Activated naive CD4-positive, alpha-beta T cell (primary cell): ENCODE measurements at regions not wholly inside any gene's neighbourhood (a gene's known extent, or its start where the extent isn't known, plus 50 kb on each side); places are given as distances from the start of the nearest gene placed in this dataset.
"Not testable (repeated sequence)": the region's sequence is repeated elsewhere in the genome, so short reads cannot be mapped to it uniquely, and the experiment has no call there.

Source experiments
- DNase-seq, 4 experiments: peaks; one replicate each; lab custom pipeline; 2025; lab: John Stamatoyannopoulos, UW

DNA sequence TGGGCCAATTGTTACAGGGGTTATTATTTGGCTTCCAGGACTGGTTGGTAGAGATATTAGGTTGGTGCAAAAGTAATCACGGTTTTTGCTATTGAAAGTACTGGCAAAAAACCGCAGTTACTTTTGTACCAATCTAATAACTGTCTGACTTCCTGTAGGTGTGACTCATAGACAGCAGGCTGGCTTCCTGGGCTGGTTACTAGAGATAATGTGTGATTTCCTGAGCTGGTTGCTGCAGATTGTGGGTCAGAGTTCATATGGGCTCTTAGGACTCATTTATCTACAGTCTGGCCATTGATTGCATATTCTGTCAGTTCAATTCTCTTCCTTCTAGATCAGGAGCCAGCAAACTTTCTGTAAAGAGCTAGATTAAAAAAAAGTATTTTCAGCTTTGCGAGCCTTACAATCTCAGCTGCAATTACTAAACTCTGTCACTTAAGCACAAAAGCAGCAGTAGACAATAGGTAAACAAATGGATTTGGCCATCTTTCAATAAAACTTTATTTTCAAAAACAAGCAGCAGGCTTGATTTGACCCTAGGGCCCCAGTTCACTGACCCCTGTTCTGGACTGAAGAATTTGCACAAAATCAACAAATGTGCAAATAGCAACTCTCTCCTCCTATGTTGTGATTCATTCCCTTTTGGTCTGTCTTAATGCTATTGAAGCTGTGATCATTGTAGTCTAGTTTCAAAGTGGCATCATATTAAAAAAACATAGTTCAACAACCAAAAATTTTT is 50.8 kb upstream of the BOD1L1 start:
- no peak for DNase-seq

DNA sequence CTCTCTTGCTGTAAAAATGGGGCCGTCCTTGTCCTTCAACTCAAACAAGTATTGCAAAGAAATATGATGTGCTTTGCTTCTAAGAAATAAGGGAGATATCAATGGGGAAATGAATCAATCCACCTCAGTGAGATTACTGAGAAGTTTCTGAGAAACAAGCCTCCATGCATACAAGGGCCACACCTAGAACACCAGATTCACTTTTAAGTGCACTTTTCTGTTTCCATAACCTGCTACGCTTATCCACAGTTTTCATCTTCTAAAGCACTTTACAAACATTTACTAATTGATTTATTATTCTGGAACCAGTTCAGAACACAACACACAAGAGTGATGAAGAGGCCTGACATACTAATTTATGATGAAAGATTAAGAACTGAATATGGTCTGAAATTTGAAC is 54.0 kb upstream of the BOD1L1 start:
- DNase-seq: no peak

DNA sequence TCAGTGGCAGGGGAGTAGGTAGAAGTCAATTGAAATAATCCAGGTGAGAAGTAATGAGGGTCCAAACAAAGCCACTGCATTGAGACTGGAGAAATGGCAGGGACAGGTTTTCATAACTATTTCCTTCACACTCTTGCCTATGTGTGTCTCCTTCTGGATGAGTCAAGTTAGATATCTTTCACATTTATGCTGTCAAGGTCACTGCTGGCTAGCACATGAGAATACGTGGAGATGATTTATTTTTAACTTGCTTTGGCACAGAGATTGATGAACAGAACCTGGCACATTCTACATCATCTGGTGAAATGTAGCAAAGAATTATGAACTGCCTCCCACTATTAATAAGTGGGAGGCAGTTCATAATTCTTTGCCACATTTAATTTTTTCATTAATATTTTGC is 66.7 kb upstream of the BOD1L1 start:
- DNase-seq: no peak

DNA sequence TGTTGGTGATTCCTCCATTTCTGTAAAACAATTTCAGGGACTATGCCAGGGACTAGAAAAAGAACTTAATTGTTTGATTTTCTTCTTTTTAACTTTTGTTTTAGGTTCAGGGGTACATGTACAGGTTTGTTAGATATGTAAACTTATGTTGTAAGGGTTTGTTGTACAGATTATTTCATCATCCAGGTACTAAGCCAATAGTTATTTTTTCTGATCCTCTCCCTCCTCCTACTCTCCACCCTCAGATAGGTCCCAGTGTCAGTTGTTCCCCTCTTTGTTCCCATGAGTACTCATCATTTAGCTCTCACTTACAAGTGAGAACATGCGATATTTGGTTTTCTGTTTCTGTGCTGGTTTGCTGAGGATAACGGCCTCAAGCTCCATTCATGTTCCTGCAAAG is 70.8 kb upstream of the BOD1L1 start:
- DNase-seq: no peak

DNA sequence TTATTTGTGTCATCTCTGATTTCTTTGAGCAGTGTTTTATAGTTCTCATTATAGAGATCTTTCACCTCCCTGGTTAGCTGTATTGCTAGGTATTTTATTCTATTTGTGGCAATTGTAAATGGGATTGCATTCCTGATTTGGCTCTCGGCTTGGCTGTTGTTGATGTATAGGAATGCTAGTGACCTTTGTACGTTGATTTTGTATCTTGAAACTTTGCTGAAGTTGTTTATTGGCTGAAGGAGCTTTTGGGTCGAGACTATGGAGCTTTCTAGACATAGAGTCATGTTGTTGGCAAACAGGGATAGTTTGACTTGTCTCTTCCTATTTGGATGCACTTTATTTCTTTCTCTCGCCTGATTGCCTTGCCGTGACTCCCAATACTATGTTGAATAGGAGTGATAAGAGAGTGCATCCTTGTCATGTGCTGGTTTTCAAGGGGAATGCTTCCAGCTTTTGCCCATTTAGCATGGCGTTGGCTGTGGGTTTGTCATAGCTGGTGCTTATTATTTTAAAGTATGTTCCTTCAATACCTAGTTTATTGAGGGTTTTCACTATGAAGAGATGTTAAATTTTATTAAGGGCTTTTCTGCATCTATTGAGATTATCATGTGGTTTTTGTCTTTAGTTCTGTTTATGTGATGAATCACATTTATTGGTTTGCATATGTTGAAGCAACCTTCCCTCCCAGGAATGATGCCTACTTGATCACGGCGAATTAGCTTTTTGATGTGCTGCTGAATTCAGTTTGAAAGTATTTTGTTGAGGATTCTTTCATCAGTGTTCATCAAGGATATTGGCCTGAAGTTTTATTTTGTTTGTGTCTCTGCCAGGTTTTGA is 72.7 kb upstream of the BOD1L1 start:
- DNase-seq: no peak

DNA sequence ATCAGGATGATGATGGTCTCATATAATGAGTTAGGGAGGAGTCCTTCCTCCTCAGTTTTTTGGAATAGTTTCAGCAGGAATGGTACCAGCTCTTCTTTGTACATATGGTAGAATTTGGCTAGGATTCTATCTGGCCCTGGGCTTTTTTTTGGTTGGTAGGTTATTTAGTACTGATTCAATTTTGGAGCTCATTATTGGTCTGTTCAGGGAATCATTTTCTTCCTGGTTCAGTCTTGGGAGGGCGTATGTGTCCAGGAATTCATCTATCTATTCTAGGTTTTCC is 73.3 kb upstream of the BOD1L1 start:
- not testable (repeated sequence) for DNase-seq

DNA sequence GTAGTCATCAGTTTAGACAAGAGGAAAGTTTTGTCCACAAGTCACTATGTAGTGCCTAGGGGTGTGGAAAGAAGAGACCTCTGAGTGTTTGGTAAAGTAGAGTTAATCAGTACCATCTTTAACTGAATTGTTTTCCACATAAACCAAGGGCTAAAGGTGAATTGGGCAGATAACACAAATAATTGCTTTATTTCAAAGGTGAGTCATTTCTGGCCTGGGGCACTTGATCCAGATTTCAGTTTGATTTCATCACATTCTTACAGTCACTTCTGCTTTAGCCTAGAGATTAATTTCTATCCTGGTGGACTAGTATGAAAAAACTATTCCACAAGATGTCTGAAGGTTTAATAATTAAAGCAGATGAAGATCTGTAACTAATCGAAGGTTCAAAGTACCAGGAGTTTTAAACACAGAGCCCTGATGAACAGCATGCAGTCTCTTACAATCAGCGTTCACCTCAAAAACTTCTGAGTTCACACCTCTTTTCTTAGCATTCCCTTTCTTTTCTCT is 74.5 kb upstream of the BOD1L1 start:
- no peak for DNase-seq

DNA sequence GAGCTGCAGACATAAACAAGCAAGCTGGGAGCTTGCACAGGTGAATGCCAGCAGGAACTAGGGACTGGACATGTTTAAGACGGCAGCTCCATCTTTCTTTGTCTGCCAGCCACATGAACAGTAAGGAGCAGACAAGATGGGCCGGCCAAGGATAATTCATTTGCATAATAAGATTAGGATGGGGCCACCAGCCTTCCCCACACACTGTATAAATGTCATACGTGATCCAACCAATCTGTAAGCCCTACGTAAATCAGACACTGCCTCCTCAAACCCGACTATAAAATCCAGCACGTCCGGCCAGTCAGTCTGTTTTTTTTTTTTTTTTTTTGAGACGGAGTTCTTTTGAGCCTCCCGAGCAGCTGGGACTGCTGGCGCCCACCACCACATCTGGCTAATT is 75.6 kb upstream of the BOD1L1 start:
- no peak for DNase-seq

DNA sequence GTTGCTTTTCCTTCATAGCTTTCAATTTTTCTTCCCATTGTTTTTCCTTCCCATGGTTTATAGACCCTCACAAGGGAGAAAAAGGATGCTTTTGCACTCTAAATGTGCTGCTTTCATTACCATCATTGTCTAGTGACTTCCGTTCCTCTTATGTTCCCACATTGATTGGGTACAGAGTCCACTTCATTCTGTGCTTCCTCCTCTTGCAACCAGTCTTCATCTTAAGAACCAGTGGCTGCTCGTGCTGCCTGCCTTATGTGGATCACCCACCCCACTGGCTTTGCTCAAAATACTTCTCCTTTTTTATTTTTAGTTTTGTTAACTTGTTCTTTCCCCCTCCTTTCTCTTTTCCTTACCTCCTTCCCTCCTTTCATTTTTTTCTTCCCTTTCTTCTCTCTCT is 76.5 kb upstream of the BOD1L1 start:
- no peak for DNase-seq

DNA sequence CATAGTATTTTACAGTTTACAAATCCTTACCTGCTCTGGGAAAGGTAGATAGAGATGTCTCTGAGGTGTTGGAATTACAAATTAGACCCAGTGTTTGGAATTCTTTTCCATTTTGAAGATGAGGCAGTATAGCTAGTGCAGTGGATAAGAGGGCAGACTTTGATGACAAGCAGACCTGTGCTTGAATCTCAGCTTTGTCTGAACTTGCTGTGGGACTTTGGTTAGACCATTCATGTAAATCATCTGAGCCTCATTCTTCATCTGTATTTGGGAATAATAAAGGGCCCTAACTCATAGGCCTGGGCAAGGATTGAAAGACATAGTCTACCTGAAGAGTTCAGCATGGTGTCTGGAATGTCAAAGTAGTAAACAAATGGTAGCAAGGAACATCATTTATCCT is 77.2 kb upstream of the BOD1L1 start:
- DNase-seq: no peak

DNA sequence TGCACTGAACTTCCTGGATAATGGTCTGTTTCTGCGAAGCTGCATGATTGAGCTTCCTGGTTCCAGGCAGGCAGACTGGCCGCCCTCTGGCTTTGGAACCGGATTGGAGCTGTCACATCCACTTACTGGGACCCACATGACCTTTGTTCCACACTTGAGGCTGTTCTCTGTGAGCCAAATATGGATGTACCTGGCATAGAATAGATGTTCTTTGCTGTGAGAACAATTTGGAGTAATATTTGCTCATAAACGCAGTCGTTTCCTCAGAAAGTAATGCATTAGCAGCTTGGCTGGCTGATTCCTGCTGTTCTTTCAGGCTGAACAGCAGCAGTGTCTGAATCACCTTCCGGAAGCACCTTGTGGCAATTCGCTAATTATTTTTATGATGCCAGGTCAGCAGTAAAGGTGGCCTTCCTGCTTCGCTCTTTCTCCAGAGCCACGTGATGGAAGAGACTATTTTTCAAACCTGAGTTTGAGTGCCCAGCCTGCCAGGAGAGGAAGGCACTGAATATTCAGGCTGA is 78.1 kb upstream of the BOD1L1 start:
- DNase-seq: no peak

DNA sequence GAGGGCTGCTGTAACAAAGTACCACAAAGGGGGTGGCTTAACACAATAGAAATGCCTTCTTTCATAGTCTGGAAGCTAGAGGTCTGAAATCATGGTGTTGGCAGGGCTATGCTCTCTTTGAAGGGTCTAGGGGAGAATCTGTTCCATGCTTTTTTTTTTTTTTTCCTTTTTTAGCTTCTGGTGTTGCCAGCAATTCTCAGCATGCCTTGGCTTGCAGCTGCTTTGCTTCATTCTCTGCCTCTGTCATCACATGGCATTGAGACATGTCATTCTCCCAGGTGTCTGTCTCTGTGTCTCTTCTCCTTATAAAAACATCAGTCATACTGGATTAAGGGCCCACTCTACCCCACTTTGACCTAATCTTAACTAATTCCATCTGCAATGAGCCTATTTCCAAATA is 78.6 kb upstream of the BOD1L1 start:
- DNase-seq: no peak

DNA sequence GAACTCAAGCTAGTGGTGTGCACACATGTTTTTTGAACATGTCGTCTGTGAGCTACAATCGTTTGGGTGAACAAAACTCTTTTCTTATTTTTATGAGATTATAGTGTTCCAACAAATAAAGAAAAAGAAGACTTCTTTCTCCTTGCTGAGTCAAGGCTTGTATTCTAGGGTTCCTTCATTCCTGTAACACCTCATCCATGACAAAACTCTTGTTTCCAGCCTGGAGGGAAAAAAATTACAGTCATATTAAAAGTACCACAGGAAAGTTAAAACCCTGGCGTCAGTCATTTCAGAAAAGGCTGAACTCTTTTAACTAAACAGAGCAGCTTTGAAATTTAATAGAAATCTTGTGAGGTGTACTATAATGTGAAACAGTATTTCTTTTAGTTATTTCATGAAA is 79.2 kb upstream of the BOD1L1 start:
- no peak for DNase-seq

DNA sequence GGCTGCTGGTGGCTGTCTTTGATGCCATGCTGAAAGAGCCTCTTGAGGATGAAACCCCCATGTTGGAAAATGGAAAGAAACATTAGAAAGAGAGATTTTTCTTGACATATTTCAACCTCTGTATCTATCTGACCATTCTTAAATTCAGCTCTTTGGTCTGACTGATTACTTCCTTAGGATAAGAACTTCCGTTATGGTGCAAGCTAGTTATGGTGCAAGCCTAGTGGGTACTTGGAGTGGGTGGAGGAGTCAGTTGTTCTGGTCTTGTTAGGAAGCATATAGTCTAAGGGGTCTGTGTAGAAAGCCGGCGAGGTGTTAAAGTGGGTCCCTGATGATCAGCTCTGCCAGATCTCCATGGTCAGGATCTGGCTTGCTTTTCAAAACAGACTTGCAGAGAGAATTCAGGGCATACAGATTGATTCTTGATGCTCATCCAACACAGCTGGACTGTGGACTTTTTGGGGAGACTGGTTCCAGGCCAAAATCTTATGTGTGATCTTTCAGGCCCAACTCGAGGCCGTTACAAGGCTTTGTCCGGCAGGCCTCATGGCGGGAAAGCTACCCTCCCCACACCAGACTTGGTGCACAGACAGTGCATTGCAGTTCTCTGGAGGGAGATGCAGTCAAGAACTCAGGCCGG is 82.8 kb upstream of the BOD1L1 start:
- DNase-seq: no peak

DNA sequence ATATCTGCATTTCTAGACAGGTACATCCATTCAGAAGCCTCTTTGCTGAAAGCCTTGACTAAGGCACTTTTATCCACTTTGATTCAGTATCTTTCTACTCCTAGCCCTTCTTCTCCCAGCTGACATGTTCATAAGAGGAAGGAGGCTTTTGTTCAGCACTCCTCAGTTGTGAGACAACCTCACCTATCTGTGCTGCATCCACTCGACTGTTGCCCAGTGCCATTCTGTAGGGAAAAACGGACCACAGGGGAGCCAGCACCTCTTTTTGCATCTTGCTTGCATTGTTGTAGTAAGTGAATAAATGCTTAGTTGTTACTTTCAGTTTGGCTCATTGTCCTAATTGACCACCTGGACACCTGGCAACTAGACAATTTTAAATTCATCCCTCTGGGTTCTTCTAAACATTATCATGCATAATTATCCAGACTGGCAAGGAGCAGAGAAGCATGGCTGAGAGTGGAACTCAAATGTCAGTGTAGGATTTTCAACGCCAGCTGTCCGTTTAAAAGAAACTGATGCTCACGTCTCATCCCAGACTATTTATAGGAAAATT is 83.8 kb upstream of the BOD1L1 start:
- DNase-seq: no peak

DNA sequence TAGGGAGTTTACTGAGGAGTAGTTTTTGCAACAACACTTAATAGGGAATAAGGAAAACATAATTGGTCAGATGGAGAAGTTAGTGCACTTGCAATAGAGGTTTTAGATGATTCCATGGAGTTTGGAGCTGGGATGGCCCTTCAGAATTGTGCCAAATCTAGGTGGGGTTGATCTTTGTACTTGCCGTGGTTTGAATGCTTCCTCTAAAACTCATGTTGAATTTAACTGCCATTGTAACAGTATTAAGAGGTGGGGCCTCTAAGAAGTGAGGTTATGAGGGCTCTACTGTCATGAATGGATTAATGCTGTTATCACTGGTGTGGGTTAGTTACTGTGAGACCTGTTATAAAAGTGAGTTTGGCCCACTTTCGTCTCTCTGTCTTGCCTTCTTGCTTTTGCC is 94.4 kb upstream of the BOD1L1 start:
- DNase-seq: no peak

DNA sequence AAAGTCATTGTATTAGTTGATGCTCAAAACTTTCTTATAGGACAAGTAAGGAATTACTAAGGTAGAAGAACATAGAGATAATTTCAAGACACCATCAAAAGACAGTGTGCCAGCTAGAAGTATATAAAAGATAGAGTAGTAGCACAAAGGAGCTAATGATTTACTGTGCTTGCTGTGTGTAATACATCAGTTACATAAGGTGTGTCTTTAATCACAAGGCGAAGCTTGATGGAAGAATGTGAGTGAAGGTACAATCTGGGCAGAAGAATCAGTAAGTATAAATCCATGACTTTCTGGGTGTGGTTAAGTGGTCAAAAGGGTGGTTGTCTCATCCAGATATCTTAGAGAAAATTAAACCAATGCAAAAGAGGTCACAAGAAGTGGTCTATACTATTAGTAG is 95.1 kb upstream of the BOD1L1 start:
- DNase-seq: no peak

DNA sequence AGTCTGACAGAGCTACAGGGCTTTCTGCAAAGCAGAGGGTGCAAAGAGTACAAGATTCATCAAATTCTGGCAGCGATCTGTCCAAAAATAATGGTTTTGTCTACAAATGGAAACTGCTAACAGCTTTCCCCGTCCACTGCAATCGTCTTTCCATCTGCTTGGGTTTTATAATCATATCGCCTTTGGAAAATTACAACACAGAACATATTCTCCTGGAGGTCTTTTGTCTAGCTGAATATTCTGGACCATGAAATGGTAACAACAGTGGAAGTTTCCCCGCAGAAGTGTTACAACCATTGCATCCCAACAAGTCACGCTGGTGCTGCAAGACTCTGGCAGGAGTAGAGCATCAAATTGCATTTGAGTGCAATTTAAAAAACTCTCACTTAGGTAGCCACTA is 101.2 kb upstream of the BOD1L1 start:
- no peak for DNase-seq

DNA sequence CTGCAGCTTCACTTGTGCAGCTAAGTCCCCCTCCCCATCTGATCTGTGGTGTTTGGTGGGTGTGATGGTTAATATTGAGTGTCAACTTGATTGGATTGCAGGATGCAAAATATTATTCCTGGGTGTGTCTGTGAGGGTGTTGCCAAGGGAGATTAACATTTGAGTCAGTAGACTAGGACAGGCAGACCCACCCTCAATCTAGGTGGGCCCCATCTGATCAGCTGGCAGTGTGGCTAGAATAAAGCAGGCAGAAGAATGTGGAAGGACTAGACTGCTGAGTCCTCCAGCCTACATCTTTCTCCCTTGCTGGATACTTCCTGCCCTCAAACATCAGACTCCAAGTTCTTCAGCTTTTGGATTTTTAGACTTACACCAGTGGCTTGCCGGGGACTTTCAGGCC is 103.5 kb upstream of the BOD1L1 start:
- no peak for DNase-seq

DNA sequence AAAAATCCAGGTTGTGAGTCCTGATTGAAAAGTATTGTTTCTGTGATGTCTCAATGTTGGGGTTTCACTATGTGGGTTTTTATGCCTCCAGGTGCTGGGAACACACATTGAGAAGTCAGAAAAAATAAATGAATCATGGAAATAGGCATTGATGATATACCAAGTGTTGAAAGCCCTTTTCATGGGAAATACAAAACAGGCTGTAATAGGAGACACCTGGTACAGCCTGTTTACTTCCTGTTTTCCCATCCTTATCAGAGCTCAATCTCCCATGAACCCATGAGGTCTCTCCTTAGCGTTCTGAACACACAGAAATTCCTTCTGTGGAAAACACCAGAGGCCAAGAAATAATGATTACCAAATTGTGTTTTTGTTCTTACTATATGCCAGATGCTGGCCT is 106.3 kb upstream of the BOD1L1 start:
- DNase-seq: no peak

DNA sequence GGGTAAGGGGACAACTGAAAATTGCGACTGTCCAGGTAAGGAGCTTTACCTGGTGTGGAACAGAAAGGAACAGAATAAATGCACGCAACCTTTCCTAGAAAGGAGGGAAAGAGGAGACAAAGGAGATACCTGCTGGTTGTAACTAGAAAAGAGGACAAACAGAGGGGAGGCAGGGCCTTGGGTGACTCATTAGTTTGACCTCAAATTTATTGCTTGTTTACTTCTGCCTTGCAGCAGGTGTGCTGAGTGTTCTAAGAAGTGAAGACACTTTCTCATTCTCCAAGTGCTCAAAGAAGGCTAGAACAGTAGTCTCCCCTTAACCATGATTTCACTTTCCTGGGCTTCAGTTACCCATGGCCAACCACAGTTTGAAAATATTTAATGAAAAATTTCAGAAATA is 123.1 kb upstream of the BOD1L1 start:
- DNase-seq: no peak

DNA sequence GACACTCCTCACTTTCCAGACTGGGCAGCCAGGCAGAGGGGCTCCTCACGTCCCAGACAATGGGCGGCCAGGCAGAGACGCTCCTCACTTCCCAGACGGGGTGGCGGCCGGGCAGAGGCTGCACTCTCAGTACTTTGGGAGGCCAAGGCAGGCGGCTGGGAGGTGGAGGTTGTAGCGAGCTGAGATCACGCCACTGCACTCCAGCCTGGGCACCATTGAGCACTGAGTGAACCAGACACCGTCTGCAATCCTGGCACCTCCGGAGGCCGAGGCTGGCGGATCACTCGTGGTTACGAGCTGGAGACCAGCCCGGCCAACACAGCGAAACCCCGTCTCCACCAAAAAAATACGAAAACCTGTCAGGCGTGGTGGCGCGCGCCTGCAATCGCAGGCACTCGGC is 134.1 kb upstream of the BOD1L1 start:
- not testable (repeated sequence) for DNase-seq

DNA sequence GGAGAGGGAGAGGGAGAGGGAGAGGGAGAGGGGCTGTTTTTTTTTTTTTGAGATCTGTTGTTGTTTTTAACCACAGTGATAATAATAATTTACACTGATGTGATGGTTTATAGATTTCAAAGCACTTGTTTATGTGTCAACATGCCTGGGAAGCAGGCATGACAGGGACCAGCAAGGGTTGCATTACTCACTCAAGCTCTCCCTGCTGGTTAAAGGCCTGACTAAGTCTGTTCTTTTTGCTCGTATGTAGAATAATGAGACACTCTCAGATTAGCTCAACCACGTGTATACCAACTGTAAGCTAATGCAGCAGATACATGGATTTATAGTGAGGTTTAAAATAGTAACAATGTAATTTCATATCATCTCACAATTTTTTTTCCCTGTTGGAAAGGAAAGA is 134.6 kb upstream of the BOD1L1 start:
- DNase-seq: no peak
